OCI-LY7 (cell line): ENCODE measurements at regions not wholly inside any gene's neighbourhood (a gene's known extent, or its start where the extent isn't known, plus 50 kb on each side); places are given as distances from the start of the nearest gene placed in this dataset.

Source experiments
- BruUV-seq: library from RNA; stranded (reverse); fragments of 400-500 nt; replicated peaks from 2 replicates; lab custom pipeline; 2021; lab: Mats Ljungman, UMichigan
- CTCF ChIA-PET: fragments of 300-600 bp; sonication (Branson Sonifier 250); formaldehyde crosslinking; loops from one replicate; lab custom pipeline; 2022; ENCODE audit warnings: antibody characterized with exemption; ENCODE audit not compliant: unreplicated experiment; lab: Charles Lee
- POLR2A ChIA-PET: fragments of 300-600 bp; sonication (Branson Sonifier 250); formaldehyde crosslinking; loops from one replicate; lab custom pipeline; 2022; ENCODE audit warnings: antibody characterized with exemption; lab: Charles Lee
- DNase-seq: peaks from one replicate; pipeline ENCODE4 v3.0.0-alpha.2; 2015; ENCODE audit warnings: low spot score
- H2AFZ ChIP-seq: fragments of 200-600 bp; sonication (generic), shearing (Covaris generic); 2 replicates; pipeline ENCODE4 v1.6.1; 2014; ENCODE audit warnings: mild to moderate bottlenecking, antibody characterized with exemption, low read length, moderate library complexity
- H3K27ac ChIP-seq: fragments of 200-600 bp; sonication (generic); 2 replicates; pipeline ENCODE4 v1.5.1; 2014; ENCODE audit warnings: mixed run types, low read depth, mild to moderate bottlenecking, moderate library complexity, low read length, inconsistent platforms; ENCODE audit not compliant: poor library complexity, severe bottlenecking
- H3K36me3 ChIP-seq: fragments of 200-600 bp; sonication (generic); 2 replicates; pipeline ENCODE4 v1.6.1; 2014; ENCODE audit warnings: mild to moderate bottlenecking, antibody characterized with exemption, low read length, moderate library complexity, mixed read lengths; ENCODE audit not compliant: insufficient read depth
- H3K4me1 ChIP-seq: fragments of 200-600 bp; sonication (generic); 2 replicates; pipeline ENCODE4 v1.5.1; 2014; ENCODE audit warnings: mild to moderate bottlenecking, low read length; ENCODE audit not compliant: insufficient read depth, poor library complexity, severe bottlenecking
- H3K4me2 ChIP-seq: fragments of 200-600 bp; sonication (generic); 2 replicates; pipeline ENCODE4 v1.6.1; 2014; ENCODE audit warnings: mild to moderate bottlenecking, low read length
- H3K4me3 ChIP-seq: fragments of 200-600 bp; sonication (generic); 2 replicates; pipeline ENCODE4 v1.5.1; 2014; ENCODE audit warnings: mild to moderate bottlenecking, low read depth, low read length; ENCODE audit not compliant: poor library complexity, severe bottlenecking
- H3K79me2 ChIP-seq: fragments of 200-600 bp; sonication (generic); 2 replicates; pipeline ENCODE4 v1.6.1; 2016; ENCODE audit warnings: low read depth, mild to moderate bottlenecking, low read length, moderate library complexity, mixed read lengths; ENCODE audit not compliant: insufficient read depth
- H3K9me2 ChIP-seq: fragments of 200-600 bp; sonication (generic); 2 replicates; pipeline ENCODE4 v1.6.1; 2016; ENCODE audit warnings: mild to moderate bottlenecking, low read length, mixed read lengths; ENCODE audit not compliant: insufficient read depth
- H3K9me3 ChIP-seq: fragments of 200-600 bp; sonication (generic); 2 replicates; pipeline ENCODE4 v1.6.1; 2014; ENCODE audit warnings: mild to moderate bottlenecking, mixed run types, low read length, mixed read lengths
- H4K20me1 ChIP-seq: fragments of 200-600 bp; sonication (generic); 2 replicates; pipeline ENCODE4 v1.6.1; 2014; ENCODE audit warnings: mild to moderate bottlenecking, antibody characterized with exemption, low read length, moderate library complexity, mixed read lengths; ENCODE audit not compliant: insufficient read depth
- EZH2phosphoT487 ChIP-seq: fragments of 200-600 bp; sonication (generic); IDR thresholded peaks from 2 replicates; pipeline ENCODE4 v1.6.1; 2018; ENCODE audit warnings: low read depth, borderline replicate concordance, mild to moderate bottlenecking, mixed run types, antibody characterized with exemption, low read length, moderate library complexity, mixed read lengths
- intact Hi-C: fragments of 100-400 bp; cut with micrococcal nuclease; formaldehyde crosslinking; loops from one replicate; pipeline ENCODE4 v1.10.0; 2022; ENCODE audit not compliant: unreplicated experiment
- TF ChIP-seq, protein P1 (sequence below): fragments of 200-600 bp; sonication (generic); conservative IDR thresholded peaks from 2 replicates; pipeline ENCODE4 v1.5.1; 2014; ENCODE audit warnings: mild to moderate bottlenecking, antibody characterized with exemption, low read length, moderate library complexity, mixed read lengths

GRCh38 chr6:170080169-170080827 is 210.6 kb downstream of the DLL1 start:
- no TSS peak for BruUV-seq
- H3K4me1 ChIP-seq = no peaks in the 10 kb centered on the region
- H3K9me3 ChIP-seq = no peaks in the 10 kb centered on the region
- H3K36me3 ChIP-seq = no peaks in the 10 kb centered on the region
- DNase-seq = no peak
- ChIA-PET CTCF (no interaction called here), POLR2A (no interaction called here)
- no peak for TF ChIP-seq EZH2phosphoT487
- TF ChIP-seq, protein P1, sequence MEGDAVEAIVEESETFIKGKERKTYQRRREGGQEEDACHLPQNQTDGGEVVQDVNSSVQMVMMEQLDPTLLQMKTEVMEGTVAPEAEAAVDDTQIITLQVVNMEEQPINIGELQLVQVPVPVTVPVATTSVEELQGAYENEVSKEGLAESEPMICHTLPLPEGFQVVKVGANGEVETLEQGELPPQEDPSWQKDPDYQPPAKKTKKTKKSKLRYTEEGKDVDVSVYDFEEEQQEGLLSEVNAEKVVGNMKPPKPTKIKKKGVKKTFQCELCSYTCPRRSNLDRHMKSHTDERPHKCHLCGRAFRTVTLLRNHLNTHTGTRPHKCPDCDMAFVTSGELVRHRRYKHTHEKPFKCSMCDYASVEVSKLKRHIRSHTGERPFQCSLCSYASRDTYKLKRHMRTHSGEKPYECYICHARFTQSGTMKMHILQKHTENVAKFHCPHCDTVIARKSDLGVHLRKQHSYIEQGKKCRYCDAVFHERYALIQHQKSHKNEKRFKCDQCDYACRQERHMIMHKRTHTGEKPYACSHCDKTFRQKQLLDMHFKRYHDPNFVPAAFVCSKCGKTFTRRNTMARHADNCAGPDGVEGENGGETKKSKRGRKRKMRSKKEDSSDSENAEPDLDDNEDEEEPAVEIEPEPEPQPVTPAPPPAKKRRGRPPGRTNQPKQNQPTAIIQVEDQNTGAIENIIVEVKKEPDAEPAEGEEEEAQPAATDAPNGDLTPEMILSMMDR = no peak
- intact Hi-C loops = loop anchor here (10.0 kb wide), 1 partner anchor 85 kb away; no protein-coding TSS in a partner anchor
- H3K79me2 ChIP-seq = no peaks in the 10 kb centered on the region
- H3K27ac ChIP-seq = no peak overlapping the region
- H2AFZ ChIP-seq = no peak overlapping the region
- no peak overlapping the region for H3K4me2 ChIP-seq
- H3K9me2 ChIP-seq = no peaks in the 10 kb centered on the region
- H4K20me1 ChIP-seq = no peaks in the 10 kb centered on the region
- H3K4me3 ChIP-seq = no peak overlapping the region

GRCh38 chr6:170076466-170077165 is 214.3 kb downstream of the DLL1 start:
- no peak for DNase-seq
- no peak overlapping the region for H3K4me2 ChIP-seq
- POLR2A ChIA-PET = no interaction called here
- no peaks in the 10 kb centered on the region for H3K36me3 ChIP-seq
- CTCF ChIA-PET = no interaction called here
- TF ChIP-seq EZH2phosphoT487 = no peak
- TF ChIP-seq, protein P1 = no peak
- BruUV-seq = no TSS peak
- no peaks in the 10 kb centered on the region for H3K79me2 ChIP-seq
- no peaks in the 10 kb centered on the region for H3K9me3 ChIP-seq
- no peak overlapping the region for H2AFZ ChIP-seq
- H3K27ac ChIP-seq = no peak overlapping the region
- no peak overlapping the region for H3K4me3 ChIP-seq
- no peaks in the 10 kb centered on the region for H4K20me1 ChIP-seq
- peaks cover 5% of the 10 kb centered on the region for H3K4me1 ChIP-seq
- H3K9me2 ChIP-seq = no peaks in the 10 kb centered on the region
- intact Hi-C loops = no loop called here

GRCh38 chr6:170075659-170076223 is 215.1 kb downstream of the DLL1 start:
- no peak for DNase-seq
- TF ChIP-seq, protein P1 = no peak
- no peak for TF ChIP-seq EZH2phosphoT487
- no peaks in the 10 kb centered on the region for H3K36me3 ChIP-seq
- intact Hi-C loops = no loop called here
- H4K20me1 ChIP-seq = no peaks in the 10 kb centered on the region
- H3K4me2 ChIP-seq = no peak overlapping the region
- H3K79me2 ChIP-seq = no peaks in the 10 kb centered on the region
- H3K4me1 ChIP-seq = peaks cover 5% of the 10 kb centered on the region
- H3K4me3 ChIP-seq = no peak overlapping the region
- ChIA-PET CTCF (no interaction called here), POLR2A (no interaction called here)
- BruUV-seq = no TSS peak
- no peaks in the 10 kb centered on the region for H3K9me2 ChIP-seq
- no peaks in the 10 kb centered on the region for H3K9me3 ChIP-seq
- no peak overlapping the region for H2AFZ ChIP-seq
- no peak overlapping the region for H3K27ac ChIP-seq
